Lower leg skin (tissue), 3 donors: ENCODE measurements at regions not wholly inside any gene's neighbourhood (a gene's known extent, or its start where the extent isn't known, plus 50 kb on each side); places are given as distances from the start of the nearest gene placed in this dataset.

Source experiments
- CTCF ChIP-seq, 3 donors: fragments of 450-650 bp; IDR thresholded peaks; one replicate each; pipeline ENCODE4 v1.5.1; 2016; ENCODE audit warnings: antibody characterized with exemption in 3 of 3, mild to moderate bottlenecking in 3 of 3, moderate library complexity in 2 of 3
- POLR2A ChIP-seq, 2 donors: fragments of 450-650 bp; IDR thresholded peaks; one replicate each; pipeline ENCODE4 v1.6.1; 2016 to 2017; ENCODE audit warnings: antibody characterized with exemption in 2 of 2, mild to moderate bottlenecking in 1 of 2, moderate library complexity in 1 of 2

DNA sequence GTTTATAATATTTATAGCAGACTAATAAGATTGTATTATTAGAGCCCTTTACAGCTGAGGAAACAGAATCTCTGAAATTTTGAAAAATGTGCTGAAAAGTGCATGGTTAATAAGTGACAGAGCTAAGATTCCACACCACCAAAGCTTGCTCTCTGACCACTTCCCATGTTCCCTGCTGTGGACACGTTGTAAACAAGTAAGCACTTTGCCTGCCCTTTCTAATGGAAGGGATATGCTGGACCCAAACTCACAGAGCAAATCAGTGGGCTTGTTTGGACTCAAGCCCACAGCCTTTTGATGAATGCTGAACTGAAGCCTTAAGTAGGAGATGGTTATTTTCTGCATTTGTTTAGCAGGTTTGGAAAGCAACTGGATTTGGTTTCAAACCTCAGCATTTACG is 214.0 kb upstream of the TMEM72 start:
- no peak for TF ChIP-seq CTCF (IDR thresholded peaks at IDR 0.05)
- TF ChIP-seq POLR2A (IDR thresholded peaks at IDR 0.05) = no peak
